ENCODE measurements at regions not wholly inside any gene's neighbourhood (a gene's known extent, or its start where the extent isn't known, plus 50 kb on each side); places are given as distances from the start of the nearest gene placed in this dataset.

DNA sequence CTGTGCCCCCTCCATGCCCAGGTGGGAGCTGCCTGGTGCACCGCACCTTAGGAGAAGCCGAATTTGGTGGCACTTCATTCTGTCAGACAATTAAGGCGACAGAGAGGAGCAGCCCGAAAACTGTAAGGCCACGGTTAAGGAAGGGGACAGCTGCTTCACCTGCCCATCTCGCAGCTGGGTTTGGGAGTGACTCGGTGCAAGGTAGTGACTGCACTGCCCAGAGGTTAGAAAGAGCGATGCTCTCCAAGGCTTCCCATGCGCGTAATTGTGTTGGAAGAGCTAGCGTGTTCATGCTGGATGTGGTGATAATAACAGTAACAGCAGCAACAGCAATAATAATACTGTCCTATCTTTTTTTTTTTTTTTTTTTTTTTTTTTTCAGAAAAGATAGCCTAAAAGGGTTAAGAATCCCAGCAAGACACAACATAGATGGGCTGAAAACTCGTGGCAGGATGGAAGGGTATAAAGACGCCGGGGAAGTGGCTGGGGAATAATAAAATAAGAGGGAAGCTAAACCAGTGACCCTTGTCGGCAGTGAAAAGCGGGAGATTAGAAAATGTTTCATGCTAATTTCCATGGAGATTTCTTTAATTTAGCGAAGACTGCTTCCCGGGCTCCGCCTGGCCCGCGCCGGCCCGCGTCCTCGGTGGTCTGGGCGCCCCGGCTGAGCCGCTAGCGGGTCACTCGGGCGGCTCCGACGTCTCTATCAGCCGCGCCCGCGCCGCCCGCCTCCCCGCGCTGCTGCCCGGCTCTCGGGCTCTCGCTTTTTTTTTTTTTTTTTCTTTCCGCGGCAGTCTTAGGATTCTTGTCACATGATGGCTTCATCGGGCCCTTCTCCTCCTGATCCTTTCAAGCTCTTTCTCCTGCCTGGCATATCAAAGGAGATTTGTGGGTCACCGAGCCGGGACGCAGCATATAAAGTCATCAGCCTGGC is 617.1 kb downstream of the NR2F2 start:
- Histone ChIP-seq H3K36me3 (ENCODE audit: control insufficient read depth in 2 of 2, insufficient read depth in 2 of 2, low read length in 2 of 2) (no peaks in the 10 kb centered on the region), H3K27me3 (ENCODE audit: control insufficient read depth in 2 of 2, insufficient read depth in 2 of 2, low read length in 2 of 2) (peaks cover 0 to 2% of the 10 kb centered on the region in 2 donors), H3K9me3 (ENCODE audit: control insufficient read depth in 2 of 2, low read length in 2 of 2) (no peaks in the 10 kb centered on the region), H3K4me1 (ENCODE audit: control insufficient read depth in 2 of 2, insufficient read depth in 2 of 2, low read length in 2 of 2) (no peaks in the 10 kb centered on the region), H3K27ac (ENCODE audit: low read depth in 2 of 2, low read length in 2 of 2) (no peak overlapping the region), H3K9ac (ENCODE audit: low read depth in 1 of 2, low read length in 2 of 2) (no peak overlapping the region), H3K4me3 (ENCODE audit: low read length in 2 of 2) (no peak overlapping the region)

DNA sequence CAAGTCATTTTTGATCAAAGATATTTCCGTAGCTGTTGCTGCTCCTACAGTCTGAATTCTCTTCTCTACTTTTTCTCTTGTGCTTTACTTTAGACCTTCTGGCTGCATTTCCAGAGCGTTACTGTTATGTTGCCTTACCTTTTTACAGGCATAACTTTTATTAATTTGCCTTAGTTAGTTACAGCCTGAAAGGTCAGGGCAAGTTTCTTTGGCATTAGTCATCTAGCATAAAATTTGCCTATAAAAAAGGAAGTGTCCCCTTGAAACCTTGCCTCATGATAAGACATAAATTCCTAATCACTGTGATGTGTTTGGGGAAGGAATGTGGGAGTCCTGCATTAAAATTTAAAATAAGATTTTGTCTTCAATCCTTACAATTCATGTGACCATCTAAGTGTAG is 618.5 kb downstream of the NR2F2 start:
- H3K9me3 ChIP-seq (ENCODE audit: control insufficient read depth in 2 of 2, low read length in 2 of 2), result no peaks in the 10 kb centered on the region
- no peak overlapping the region for H3K27ac ChIP-seq (ENCODE audit: low read depth in 2 of 2, low read length in 2 of 2)
- no peaks in the 10 kb centered on the region for H3K36me3 ChIP-seq (ENCODE audit: control insufficient read depth in 2 of 2, insufficient read depth in 2 of 2, low read length in 2 of 2)
- H3K4me1 ChIP-seq (ENCODE audit: control insufficient read depth in 2 of 2, insufficient read depth in 2 of 2, low read length in 2 of 2), result no peaks in the 10 kb centered on the region
- no peak overlapping the region for H3K4me3 ChIP-seq (ENCODE audit: low read length in 2 of 2)
- no peak overlapping the region for H3K9ac ChIP-seq (ENCODE audit: low read depth in 1 of 2, low read length in 2 of 2)
- H3K27me3 ChIP-seq (ENCODE audit: control insufficient read depth in 2 of 2, insufficient read depth in 2 of 2, low read length in 2 of 2), result peaks cover 0 to 2% of the 10 kb centered on the region in 2 donors

DNA sequence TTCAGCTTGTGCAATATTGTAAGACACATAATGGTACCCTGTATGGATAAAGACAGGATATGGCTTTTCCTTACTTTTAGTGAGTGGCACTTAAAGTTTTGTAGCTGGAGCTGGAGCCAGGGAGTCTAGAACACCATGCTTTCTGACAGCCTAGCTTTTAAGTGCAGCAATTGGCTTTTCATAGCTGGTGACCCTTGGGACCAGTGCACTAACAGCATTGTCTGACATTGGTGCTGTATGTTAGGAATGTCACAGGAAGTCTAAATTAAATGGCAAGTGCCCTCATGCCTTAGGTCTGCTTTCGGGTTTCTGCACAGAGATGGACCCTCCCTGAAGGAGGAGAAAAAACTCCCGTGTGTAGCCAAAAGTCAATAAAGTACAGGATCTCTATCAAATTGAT is 628.2 kb downstream of the NR2F2 start:
- no peak overlapping the region for H3K9ac ChIP-seq (ENCODE audit: low read depth in 1 of 2, low read length in 2 of 2)
- H3K27me3 ChIP-seq (ENCODE audit: control insufficient read depth in 2 of 2, insufficient read depth in 2 of 2, low read length in 2 of 2), result no peaks in the 10 kb centered on the region
- no peaks in the 10 kb centered on the region for H3K9me3 ChIP-seq (ENCODE audit: control insufficient read depth in 2 of 2, low read length in 2 of 2)
- no peaks in the 10 kb centered on the region for H3K4me1 ChIP-seq (ENCODE audit: control insufficient read depth in 2 of 2, insufficient read depth in 2 of 2, low read length in 2 of 2)
- no peak overlapping the region for H3K4me3 ChIP-seq (ENCODE audit: low read length in 2 of 2)
- no peak overlapping the region for H3K27ac ChIP-seq (ENCODE audit: low read depth in 2 of 2, low read length in 2 of 2)
- H3K36me3 ChIP-seq (ENCODE audit: control insufficient read depth in 2 of 2, insufficient read depth in 2 of 2, low read length in 2 of 2), result no peaks in the 10 kb centered on the region

- Histone ChIP-seq H3K36me3 (ENCODE audit: control insufficient read depth in 2 of 2, insufficient read depth in 2 of 2, low read length in 2 of 2) (no peaks in the 10 kb centered on the region), H3K27ac (ENCODE audit: low read depth in 2 of 2, low read length in 2 of 2) (no peak overlapping the region)
Measured at GRCh38 chr15:96959501-96959900, 629.0 kb downstream of the NR2F2 start.

DNA sequence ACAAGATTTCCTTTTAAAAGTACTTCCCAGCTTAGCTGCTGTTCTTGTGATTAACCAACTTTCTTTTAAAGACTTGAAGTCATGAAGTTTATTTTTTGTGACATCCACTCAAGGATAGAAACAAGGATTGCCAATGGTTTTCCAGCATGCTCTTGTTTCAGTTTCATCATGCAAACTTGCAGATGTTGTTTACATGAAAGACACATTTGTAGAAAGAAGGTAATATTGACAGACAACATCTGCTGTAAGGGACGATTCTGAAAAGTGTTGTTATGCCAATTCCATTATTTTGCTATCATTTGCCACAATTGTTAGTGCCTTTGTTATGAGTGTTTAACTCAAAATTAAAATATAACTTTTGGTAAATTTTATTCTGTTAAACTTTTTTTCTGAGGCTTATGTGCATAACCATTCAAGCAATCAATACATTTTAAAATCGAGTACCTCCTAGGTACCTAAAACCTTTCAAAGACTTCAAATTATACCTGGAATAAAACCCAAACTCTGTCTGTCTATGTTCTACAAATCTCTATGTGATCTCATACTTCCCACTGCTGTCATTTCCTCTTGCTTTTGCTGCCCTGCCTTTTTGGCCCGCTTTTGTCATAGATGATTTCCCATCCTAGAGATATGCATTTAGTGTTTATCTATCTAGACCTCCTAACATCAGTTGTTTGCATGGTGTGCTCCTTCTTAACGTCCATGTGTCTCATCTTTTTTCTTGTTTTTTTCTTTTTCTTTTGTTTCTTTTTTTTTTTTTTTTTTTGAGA is 630.4 kb downstream of the NR2F2 start:
- H3K4me3 ChIP-seq (ENCODE audit: low read length in 2 of 2), result no peak overlapping the region
- H3K9me3 ChIP-seq (ENCODE audit: control insufficient read depth in 2 of 2, low read length in 2 of 2), result no peaks in the 10 kb centered on the region
- H3K4me1 ChIP-seq (ENCODE audit: control insufficient read depth in 2 of 2, insufficient read depth in 2 of 2, low read length in 2 of 2), result no peaks in the 10 kb centered on the region
- H3K9ac ChIP-seq (ENCODE audit: low read depth in 1 of 2, low read length in 2 of 2), result no peak overlapping the region
- H3K36me3 ChIP-seq (ENCODE audit: control insufficient read depth in 2 of 2, insufficient read depth in 2 of 2, low read length in 2 of 2), result no peaks in the 10 kb centered on the region
- no peak overlapping the region for H3K27ac ChIP-seq (ENCODE audit: low read depth in 2 of 2, low read length in 2 of 2)
- no peaks in the 10 kb centered on the region for H3K27me3 ChIP-seq (ENCODE audit: control insufficient read depth in 2 of 2, insufficient read depth in 2 of 2, low read length in 2 of 2)

More at GRCh38 chr15:96959501-96959900, 629.0 kb downstream of the NR2F2 start:
- Histone ChIP-seq H3K9ac (ENCODE audit: low read depth in 1 of 2, low read length in 2 of 2) (no peak overlapping the region), H3K4me1 (ENCODE audit: control insufficient read depth in 2 of 2, insufficient read depth in 2 of 2, low read length in 2 of 2) (no peaks in the 10 kb centered on the region), H3K27me3 (ENCODE audit: control insufficient read depth in 2 of 2, insufficient read depth in 2 of 2, low read length in 2 of 2) (no peaks in the 10 kb centered on the region), H3K4me3 (ENCODE audit: low read length in 2 of 2) (no peak overlapping the region), H3K9me3 (ENCODE audit: control insufficient read depth in 2 of 2, low read length in 2 of 2) (no peaks in the 10 kb centered on the region)

- Histone ChIP-seq H3K27me3 (ENCODE audit: control insufficient read depth in 2 of 2, insufficient read depth in 2 of 2, low read length in 2 of 2) (no peaks in the 10 kb centered on the region), H3K4me3 (ENCODE audit: low read length in 2 of 2) (no peak overlapping the region), H3K9ac (ENCODE audit: low read depth in 1 of 2, low read length in 2 of 2) (no peak overlapping the region), H3K9me3 (ENCODE audit: control insufficient read depth in 2 of 2, low read length in 2 of 2) (no peaks in the 10 kb centered on the region), H3K27ac (ENCODE audit: low read depth in 2 of 2, low read length in 2 of 2) (no peak overlapping the region), H3K36me3 (ENCODE audit: control insufficient read depth in 2 of 2, insufficient read depth in 2 of 2, low read length in 2 of 2) (no peaks in the 10 kb centered on the region), H3K4me1 (ENCODE audit: control insufficient read depth in 2 of 2, insufficient read depth in 2 of 2, low read length in 2 of 2) (no peaks in the 10 kb centered on the region)
Measured at GRCh38 chr15:96966554-96966953, 636.1 kb downstream of the NR2F2 start.

DNA sequence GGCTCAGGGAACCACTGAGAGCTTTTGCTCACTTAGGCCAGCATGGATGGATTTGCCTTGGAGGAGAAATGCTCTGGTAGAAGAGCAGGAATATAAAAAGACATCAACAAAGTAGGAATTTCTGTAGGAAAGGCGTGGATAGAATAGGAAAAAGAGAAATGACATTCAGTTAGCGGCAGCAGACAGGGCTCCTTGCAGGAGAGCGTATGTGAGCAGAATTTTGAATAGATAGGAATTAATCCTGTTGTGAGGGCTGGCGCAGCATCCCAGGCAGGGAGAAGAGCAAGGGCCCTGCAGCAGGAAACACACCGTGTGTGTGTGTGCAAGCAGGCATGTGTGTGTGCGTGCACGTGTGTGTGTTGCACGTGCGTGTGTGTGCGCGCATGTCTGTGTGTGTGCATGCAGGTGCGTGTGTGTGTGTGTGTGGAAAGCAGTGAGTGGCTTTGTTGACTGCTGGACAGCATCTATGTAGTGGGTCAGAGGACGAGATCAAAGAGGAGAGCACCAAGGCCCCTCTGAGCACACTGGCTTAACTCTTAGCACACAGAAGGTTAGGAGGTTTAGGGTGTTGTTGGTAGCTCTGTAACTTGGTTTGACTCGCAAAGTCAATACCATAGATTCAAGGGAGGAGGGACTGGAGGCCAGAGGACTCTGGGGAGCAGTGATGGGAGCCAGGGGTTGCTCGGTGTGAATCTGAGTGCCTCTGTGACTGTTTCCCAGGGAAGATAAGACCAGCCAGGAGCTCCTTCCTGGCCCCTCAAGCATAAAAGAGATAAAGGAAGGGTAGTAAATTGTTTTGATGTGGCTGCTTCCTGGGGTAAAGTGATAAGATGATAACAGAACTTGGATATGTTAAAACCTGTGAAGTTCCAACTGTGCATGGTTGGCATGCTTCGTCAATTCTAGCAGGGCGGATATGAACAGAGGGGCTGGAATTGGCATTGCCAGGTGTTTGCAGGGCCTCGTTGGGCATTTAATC is 639.5 kb downstream of the NR2F2 start:
- H3K9me3 ChIP-seq (ENCODE audit: control insufficient read depth in 2 of 2, low read length in 2 of 2), result no peaks in the 10 kb centered on the region
- no peaks in the 10 kb centered on the region for H3K27me3 ChIP-seq (ENCODE audit: control insufficient read depth in 2 of 2, insufficient read depth in 2 of 2, low read length in 2 of 2)
- H3K27ac ChIP-seq (ENCODE audit: low read depth in 2 of 2, low read length in 2 of 2), result no peak overlapping the region
- no peaks in the 10 kb centered on the region for H3K4me1 ChIP-seq (ENCODE audit: control insufficient read depth in 2 of 2, insufficient read depth in 2 of 2, low read length in 2 of 2)
- H3K4me3 ChIP-seq (ENCODE audit: low read length in 2 of 2), result no peak overlapping the region
- H3K36me3 ChIP-seq (ENCODE audit: control insufficient read depth in 2 of 2, insufficient read depth in 2 of 2, low read length in 2 of 2), result no peaks in the 10 kb centered on the region
- H3K9ac ChIP-seq (ENCODE audit: low read depth in 1 of 2, low read length in 2 of 2), result no peak overlapping the region

- Histone ChIP-seq H3K4me3 (ENCODE audit: low read length in 2 of 2) (no peak overlapping the region), H3K27me3 (ENCODE audit: control insufficient read depth in 2 of 2, insufficient read depth in 2 of 2, low read length in 2 of 2) (no peaks in the 10 kb centered on the region), H3K27ac (ENCODE audit: low read depth in 2 of 2, low read length in 2 of 2) (no peak overlapping the region), H3K36me3 (ENCODE audit: control insufficient read depth in 2 of 2, insufficient read depth in 2 of 2, low read length in 2 of 2) (no peaks in the 10 kb centered on the region), H3K9me3 (ENCODE audit: control insufficient read depth in 2 of 2, low read length in 2 of 2) (peaks cover 0 to 3% of the 10 kb centered on the region in 2 donors), H3K4me1 (ENCODE audit: control insufficient read depth in 2 of 2, insufficient read depth in 2 of 2, low read length in 2 of 2) (no peaks in the 10 kb centered on the region), H3K9ac (ENCODE audit: low read depth in 1 of 2, low read length in 2 of 2) (no peak overlapping the region)
Measured at GRCh38 chr15:96972201-96972600, 641.7 kb downstream of the NR2F2 start.

DNA sequence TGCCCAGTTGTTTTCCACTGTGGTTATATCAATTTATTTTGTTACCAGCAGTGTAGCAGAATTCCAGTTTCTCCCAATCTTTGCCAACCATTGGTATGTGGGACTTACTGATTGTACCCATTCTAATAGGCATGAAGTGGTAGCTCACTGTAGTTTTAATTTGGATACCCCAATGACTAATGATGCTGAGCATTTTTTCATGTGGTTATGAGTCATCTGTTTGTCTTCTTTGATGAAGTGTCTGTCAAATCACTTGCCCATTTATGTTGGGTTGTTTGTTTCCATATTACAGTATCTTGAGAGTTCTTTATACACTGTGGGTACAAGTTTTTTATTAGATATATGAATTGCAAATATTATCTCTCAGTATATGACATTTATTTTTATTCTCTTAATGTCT is 644.3 kb downstream of the NR2F2 start:
- no peaks in the 10 kb centered on the region for H3K4me1 ChIP-seq (ENCODE audit: control insufficient read depth in 2 of 2, insufficient read depth in 2 of 2, low read length in 2 of 2)
- H3K9ac ChIP-seq (ENCODE audit: low read depth in 1 of 2, low read length in 2 of 2), result no peak overlapping the region
- H3K27me3 ChIP-seq (ENCODE audit: control insufficient read depth in 2 of 2, insufficient read depth in 2 of 2, low read length in 2 of 2), result no peaks in the 10 kb centered on the region
- H3K27ac ChIP-seq (ENCODE audit: low read depth in 2 of 2, low read length in 2 of 2), result no peak overlapping the region
- H3K36me3 ChIP-seq (ENCODE audit: control insufficient read depth in 2 of 2, insufficient read depth in 2 of 2, low read length in 2 of 2), result no peaks in the 10 kb centered on the region
- no peak overlapping the region for H3K4me3 ChIP-seq (ENCODE audit: low read length in 2 of 2)
- peaks cover 0 to 3% of the 10 kb centered on the region in 2 donors for H3K9me3 ChIP-seq (ENCODE audit: control insufficient read depth in 2 of 2, low read length in 2 of 2)
